HEK293 (cell line): ENCODE measurements at regions not wholly inside any gene's neighbourhood (a gene's known extent, or its start where the extent isn't known, plus 50 kb on each side); places are given as distances from the start of the nearest gene placed in this dataset.

Experiments used
- OVOL3 ChIP-seq: fragments of 450-650 bp; formaldehyde crosslinking; IDR thresholded peaks from 2 replicates; pipeline ENCODE4 v1.5.1; 2016; ENCODE audit warnings: missing biosample characterization, missing genetic modification characterization
- YY1 ChIP-seq: fragments of 450-650 bp; formaldehyde crosslinking; IDR thresholded peaks from 2 replicates; pipeline ENCODE4 v1.5.1; 2018; ENCODE audit warnings: missing biosample characterization, missing genetic modification characterization
- ZBTB17 ChIP-seq: fragments of 450-650 bp; formaldehyde crosslinking; IDR thresholded peaks from 2 replicates; pipeline ENCODE4 v1.5.1; 2016; ENCODE audit warnings: missing biosample characterization, missing genetic modification characterization
- ZBTB44 ChIP-seq: fragments of 450-650 bp; IDR thresholded peaks from 2 replicates; pipeline ENCODE4 v1.5.1; 2018; ENCODE audit warnings: missing biosample characterization, mild to moderate bottlenecking, missing genetic modification characterization
- ZBTB7A ChIP-seq: fragments of 450-650 bp; formaldehyde crosslinking; IDR thresholded peaks from 2 replicates; pipeline ENCODE4 v1.5.1; 2016; ENCODE audit warnings: low read depth, missing biosample characterization, missing genetic modification characterization
- ZNF274 ChIP-seq, 2 experiments: fragments of 200-500 bp in 1 of 2; fragments of 450-650 bp in 1 of 2; sonication (Bioruptor generic) in 1 of 2; formaldehyde crosslinking in 1 of 2; IDR thresholded peaks; 2 replicates each; pipeline versions ENCODE4 v1.5.1 to v1.6.1; 2014 to 2016; ENCODE audit warnings: borderline replicate concordance in 1 of 2, inconsistent platforms in 1 of 2, low read length in 1 of 2, missing biosample characterization in 1 of 2, missing genetic modification characterization in 1 of 2
- ZNF335 ChIP-seq: fragments of 450-650 bp; formaldehyde crosslinking; conservative IDR thresholded peaks from 2 replicates; pipeline ENCODE4 v1.5.1; 2016; ENCODE audit warnings: missing biosample characterization, missing genetic modification characterization
- ZNF560 ChIP-seq: fragments of 450-650 bp; formaldehyde crosslinking; IDR thresholded peaks from 2 replicates; pipeline ENCODE4 v1.5.1; 2017; ENCODE audit warnings: missing biosample characterization, missing genetic modification characterization, borderline replicate concordance

GRCh38 chr11:45344028-45344427 lies 57.9 kb upstream of the SYT13 start:
- TF ChIP-seq YY1 (tag by site-specific recombination) (no peak), ZBTB7A (no peak), ZNF335 (tag by site-specific recombination) (no peak), OVOL3 (tag by site-specific recombination) (no peak), ZBTB17 (tag by site-specific recombination) (no peak), ZBTB44 (tag by site-specific recombination) (no peak), ZNF274 (IDR thresholded peaks at IDR 0.05; ENCODE audit: low read length) (no peak), ZNF274 (tag by site-specific recombination; IDR thresholded peaks at IDR 0.05; ENCODE audit: borderline replicate concordance) (no peak), ZNF560 (tag by site-specific recombination) (no peak)
